ENCODE measurements at regions not wholly inside any gene's neighbourhood (a gene's known extent, or its start where the extent isn't known, plus 50 kb on each side); places are given as distances from the start of the nearest gene placed in this dataset.

DNA sequence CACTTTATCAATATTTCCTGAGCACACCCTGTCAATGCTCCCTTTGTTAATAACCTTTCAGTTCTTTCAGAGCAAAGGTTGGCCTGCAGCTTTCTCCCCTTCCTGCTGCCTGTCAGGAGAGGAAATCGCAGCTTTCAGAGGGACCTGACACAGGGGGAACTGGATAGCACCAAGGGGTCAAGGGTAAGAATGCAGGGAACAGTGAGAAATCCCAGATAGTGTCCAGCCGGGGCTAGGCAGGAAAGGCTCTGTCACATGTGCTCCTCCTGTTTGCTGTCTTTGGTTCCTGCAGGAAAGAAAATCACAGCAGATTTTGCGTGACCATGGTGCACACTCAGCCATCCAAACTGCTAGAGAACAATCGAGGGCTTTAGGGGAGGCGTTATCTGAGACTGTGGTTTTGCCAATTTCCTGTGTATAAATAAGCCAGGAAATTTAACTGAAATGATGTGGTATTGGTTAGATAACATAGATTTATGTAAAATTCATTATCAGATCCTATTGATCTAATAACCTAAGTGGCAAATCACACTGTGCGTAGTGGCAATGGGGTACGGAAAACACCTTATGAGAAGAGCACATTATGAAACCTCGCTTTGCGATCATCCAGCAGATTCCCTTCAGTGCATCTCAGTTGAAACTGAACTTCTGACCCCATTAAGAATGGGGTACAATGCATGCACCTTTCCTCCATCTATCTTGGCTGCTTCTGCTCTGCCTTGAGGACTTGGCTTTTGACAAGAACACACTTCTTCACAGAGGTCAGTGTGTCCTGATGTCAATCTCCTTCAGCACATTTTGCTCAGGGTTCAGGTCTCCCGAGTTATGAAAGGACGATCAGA, 178.0 kb downstream of the ICOS start:
- H3K4me3 ChIP-seq (ENCODE audit: low read depth, low read length, poor library complexity, severe bottlenecking) = no peak overlapping the region
- peaks cover 10% of the 10 kb centered on the region for H3K4me1 ChIP-seq (ENCODE audit: insufficient read depth, low read length, poor library complexity, severe bottlenecking)
- no peak overlapping the region for H3K4me2 ChIP-seq (ENCODE audit: low read length)
- intact Hi-C loops (cut with micrococcal nuclease; ENCODE audit: unreplicated experiment) = no loop called here
- H3K36me3 ChIP-seq (ENCODE audit: insufficient read depth, low read length) = no peaks in the 10 kb centered on the region
- no peaks in the 10 kb centered on the region for H4K20me1 ChIP-seq (ENCODE audit: insufficient read depth, low read length)
- POLR2A ChIA-PET = interaction anchor here (0.6 kb wide), 1 partner anchor 173 kb away, joined by 3 read pairs; no protein-coding TSS in a partner anchor
- H3K9me2 ChIP-seq (ENCODE audit: insufficient read depth, low read length) = no peaks in the 10 kb centered on the region
- H2AFZ ChIP-seq (ENCODE audit: low read length) = no peak overlapping the region
- CTCF ChIA-PET (ENCODE audit: unreplicated experiment) = no interaction called here
- H3K27ac ChIP-seq (ENCODE audit: low read depth, low read length, poor library complexity, severe bottlenecking) = no peak overlapping the region
- no peak for DNase-seq (ENCODE audit: low spot score)
- no TSS peak for BruUV-seq (replicated peaks)
- no peaks in the 10 kb centered on the region for H3K9me3 ChIP-seq (ENCODE audit: low read length)
- H3K79me2 ChIP-seq (ENCODE audit: insufficient read depth, low read depth, low read length) = no peaks in the 10 kb centered on the region
- no peak for TF ChIP-seq EZH2phosphoT487 (IDR thresholded peaks at IDR 0.05; ENCODE audit: borderline replicate concordance, low read depth, low read length)
- TF ChIP-seq, protein P1, sequence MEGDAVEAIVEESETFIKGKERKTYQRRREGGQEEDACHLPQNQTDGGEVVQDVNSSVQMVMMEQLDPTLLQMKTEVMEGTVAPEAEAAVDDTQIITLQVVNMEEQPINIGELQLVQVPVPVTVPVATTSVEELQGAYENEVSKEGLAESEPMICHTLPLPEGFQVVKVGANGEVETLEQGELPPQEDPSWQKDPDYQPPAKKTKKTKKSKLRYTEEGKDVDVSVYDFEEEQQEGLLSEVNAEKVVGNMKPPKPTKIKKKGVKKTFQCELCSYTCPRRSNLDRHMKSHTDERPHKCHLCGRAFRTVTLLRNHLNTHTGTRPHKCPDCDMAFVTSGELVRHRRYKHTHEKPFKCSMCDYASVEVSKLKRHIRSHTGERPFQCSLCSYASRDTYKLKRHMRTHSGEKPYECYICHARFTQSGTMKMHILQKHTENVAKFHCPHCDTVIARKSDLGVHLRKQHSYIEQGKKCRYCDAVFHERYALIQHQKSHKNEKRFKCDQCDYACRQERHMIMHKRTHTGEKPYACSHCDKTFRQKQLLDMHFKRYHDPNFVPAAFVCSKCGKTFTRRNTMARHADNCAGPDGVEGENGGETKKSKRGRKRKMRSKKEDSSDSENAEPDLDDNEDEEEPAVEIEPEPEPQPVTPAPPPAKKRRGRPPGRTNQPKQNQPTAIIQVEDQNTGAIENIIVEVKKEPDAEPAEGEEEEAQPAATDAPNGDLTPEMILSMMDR (conservative IDR thresholded peaks at IDR 0.05; ENCODE audit: low read length) = no peak

DNA sequence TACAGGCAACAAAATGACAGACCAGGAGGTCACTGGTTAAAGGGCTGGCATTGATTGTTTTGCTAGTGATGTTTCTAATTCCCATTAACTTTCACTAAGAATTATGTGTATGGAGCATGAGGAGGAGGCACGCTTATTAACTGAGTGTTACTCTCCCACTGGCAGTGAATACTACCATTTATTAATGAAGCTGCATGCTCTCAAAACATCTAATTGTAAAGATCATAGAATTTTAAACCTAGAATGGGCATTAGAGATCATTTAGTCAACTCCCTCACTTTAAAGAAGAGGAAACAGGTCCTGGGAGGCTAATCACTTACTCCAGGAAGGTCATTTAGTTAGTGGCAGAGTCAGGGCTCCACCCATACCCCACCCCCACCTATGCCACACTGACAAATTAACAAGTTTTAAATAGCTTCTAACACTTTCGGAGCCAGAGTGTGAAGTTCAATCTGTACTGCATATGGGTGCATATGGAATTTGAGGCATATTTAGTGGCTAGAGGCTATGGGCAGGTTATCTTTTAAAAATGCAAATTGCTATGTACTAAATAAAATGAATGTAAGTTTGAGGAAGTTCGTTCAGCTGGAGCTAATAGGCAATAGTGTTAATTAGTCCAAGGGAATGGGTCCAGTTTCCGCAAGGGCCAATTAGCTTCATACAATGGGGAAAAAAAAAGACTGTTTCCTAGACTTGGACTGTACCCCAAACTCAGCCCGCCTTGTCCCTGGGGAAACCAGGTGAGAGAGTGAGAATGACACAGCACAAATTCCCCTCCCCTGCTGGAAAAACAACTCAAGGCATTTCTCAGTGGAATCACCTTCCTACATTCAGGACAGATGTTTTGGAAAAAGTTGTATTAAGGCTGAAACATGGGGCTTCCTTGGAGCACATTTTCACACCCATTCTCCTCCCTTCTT, 178.8 kb downstream of the ICOS start:
- Histone ChIP-seq H3K4me3 (ENCODE audit: low read depth, low read length, poor library complexity, severe bottlenecking) (no peak overlapping the region), H3K4me1 (ENCODE audit: insufficient read depth, low read length, poor library complexity, severe bottlenecking) (peaks cover 5% of the 10 kb centered on the region), H3K9me2 (ENCODE audit: insufficient read depth, low read length) (no peaks in the 10 kb centered on the region), H3K9me3 (ENCODE audit: low read length) (no peaks in the 10 kb centered on the region), H2AFZ (ENCODE audit: low read length) (no peak overlapping the region), H3K36me3 (ENCODE audit: insufficient read depth, low read length) (no peaks in the 10 kb centered on the region), H3K27ac (ENCODE audit: low read depth, low read length, poor library complexity, severe bottlenecking) (no peak overlapping the region), H3K79me2 (ENCODE audit: insufficient read depth, low read depth, low read length) (no peaks in the 10 kb centered on the region), H4K20me1 (ENCODE audit: insufficient read depth, low read length) (no peaks in the 10 kb centered on the region), H3K4me2 (ENCODE audit: low read length) (no peak overlapping the region)
- CTCF ChIA-PET (ENCODE audit: unreplicated experiment) = no interaction called here
- POLR2A ChIA-PET = no interaction called here
- intact Hi-C loops (cut with micrococcal nuclease; ENCODE audit: unreplicated experiment) = no loop called here
- DNase-seq (ENCODE audit: low spot score) = no peak
- TF ChIP-seq, protein P1 (conservative IDR thresholded peaks at IDR 0.05; ENCODE audit: low read length) = no peak
- TF ChIP-seq EZH2phosphoT487 (IDR thresholded peaks at IDR 0.05; ENCODE audit: borderline replicate concordance, low read depth, low read length) = no peak
- BruUV-seq (replicated peaks) = no TSS peak
